B cell (primary cell): ENCODE measurements at regions not wholly inside any gene's neighbourhood (a gene's known extent, or its start where the extent isn't known, plus 50 kb on each side); places are given as distances from the start of the nearest gene placed in this dataset.

Source experiments
- ATAC-seq: fragments of 200-7000 bp; cut with Tn5 transposase; one replicate; pipeline ENCODE4 v1.10.0; 2021; ENCODE audit warnings: low read depth, mild to moderate bottlenecking, moderate number of reproducible peaks, moderate library complexity
- CTCF ChIA-PET: fragments of 350-600 bp; sonication (Branson Sonifier 250); formaldehyde crosslinking; loops from one replicate; lab custom pipeline; 2021; ENCODE audit warnings: antibody characterized with exemption, inconsistent platforms; lab: Charles Lee
- POLR2A ChIA-PET: fragments of 350-600 bp; sonication (Branson Sonifier 250); formaldehyde crosslinking; loops from one replicate; lab custom pipeline; 2021; ENCODE audit warnings: antibody characterized with exemption; lab: Charles Lee
- DNase-seq: peaks from one replicate; pipeline ENCODE4 v3.0.0; 2013
- H2AFZ ChIP-seq: 2 replicates; pipeline ENCODE4 v1.6.1; 2012; ENCODE audit warnings: mild to moderate bottlenecking, low read depth, low read length; ENCODE audit not compliant: insufficient read depth, poor library complexity, severe bottlenecking
- H3K27ac ChIP-seq, 2 donors: 1 replicate in 1 of 2; 2 replicates in 1 of 2; pipeline ENCODE4 v1.5.1; 2012 to 2013; ENCODE audit warnings: low read length in 2 of 2, mild to moderate bottlenecking in 2 of 2, moderate library complexity in 1 of 2
- H3K27me3 ChIP-seq, 4 experiments: fragments of 200-600 bp in 1 of 4; sonication (generic) in 1 of 4; replicated peaks in 1 of 4; 1 replicate in 2 of 4; 2 replicates in 2 of 4; pipeline versions ENCODE4 v1.6.1 to v1.7.0; 2013 to 2016; ENCODE audit warnings: low read length in 3 of 4, mild to moderate bottlenecking in 2 of 4, mixed read lengths in 1 of 4, moderate library complexity in 1 of 4; ENCODE audit not compliant: insufficient read depth in 4 of 4, control insufficient read depth in 3 of 4; ENCODE audit errors: control extremely low read depth in 1 of 4
- H3K36me3 ChIP-seq, 2 experiments: replicated peaks in 1 of 2; 1 replicate in 1 of 2; 2 replicates in 1 of 2; pipeline versions ENCODE4 v1.6.1 to v1.7.1; 2013; ENCODE audit warnings: low read length in 1 of 2; ENCODE audit not compliant: insufficient read depth in 2 of 2, control insufficient read depth in 1 of 2; ENCODE audit errors: control extremely low read depth in 1 of 2, extremely low read depth in 1 of 2
- H3K4me1 ChIP-seq, 2 donors: fragments of 200-600 bp in 1 of 2; sonication (generic) in 1 of 2; 1 replicate in 1 of 2; 2 replicates in 1 of 2; pipeline versions ENCODE4 v1.5.1 to v1.6.1; 2013 to 2017; ENCODE audit warnings: low read length in 2 of 2; ENCODE audit not compliant: control insufficient read depth in 2 of 2, insufficient read depth in 2 of 2
- H3K4me2 ChIP-seq: replicated peaks from 2 replicates; pipeline ENCODE3; 2012; ENCODE audit warnings: mild to moderate bottlenecking, low read depth, low read length; ENCODE audit not compliant: poor library complexity, severe bottlenecking
- H3K4me3 ChIP-seq, 5 experiments: fragments of 200-600 bp in 1 of 5; sonication (generic) in 1 of 5; 1 replicate in 3 of 5; 2 replicates in 2 of 5; pipeline versions ENCODE4 v1.5.1 to v1.7.0; 2011 to 2016; ENCODE audit warnings: low read length in 4 of 5, mild to moderate bottlenecking in 4 of 5, low read depth in 2 of 5, control low read depth in 1 of 5, moderate library complexity in 1 of 5; ENCODE audit not compliant: insufficient read depth in 1 of 5; ENCODE audit errors: control extremely low read depth in 1 of 5, extremely low read depth in 1 of 5
- H3K79me2 ChIP-seq: fragments of 200-600 bp; sonication (generic); one replicate; pipeline ENCODE4 v1.6.0; 2016; ENCODE audit warnings: low read length; ENCODE audit not compliant: control insufficient read depth, insufficient read depth
- H3K9ac ChIP-seq: fragments of 200-600 bp; sonication (generic); 2 replicates; pipeline ENCODE4 v1.6.1; 2017; ENCODE audit warnings: mild to moderate bottlenecking, low read length, moderate library complexity
- H3K9me3 ChIP-seq, 3 donors: one replicate each; pipeline versions ENCODE4 v1.6.1 to v1.7.1; 2013; ENCODE audit warnings: low read length in 2 of 3; ENCODE audit not compliant: control insufficient read depth in 2 of 3, insufficient read depth in 1 of 3; ENCODE audit errors: control extremely low read depth in 1 of 3
- H4K20me1 ChIP-seq: 2 replicates; pipeline ENCODE4 v1.6.0; 2012; ENCODE audit warnings: mild to moderate bottlenecking, low read length; ENCODE audit not compliant: insufficient read depth, control insufficient read depth, poor library complexity, severe bottlenecking
- H3K27ac Mint-ChIP-seq: one replicate; pipeline ENCODE4 v1.8.0; 2021; ENCODE audit warnings: mixed read lengths
- H3K27me3 Mint-ChIP-seq: one replicate; pipeline ENCODE4 v1.8.0; 2021; ENCODE audit warnings: mixed read lengths
- H3K4me1 Mint-ChIP-seq: one replicate; pipeline ENCODE4 v1.8.0; 2021; ENCODE audit warnings: mixed read lengths
- H3K4me3 Mint-ChIP-seq: one replicate; pipeline ENCODE4 v1.8.0; 2021; ENCODE audit warnings: mixed read lengths
- H3K9me3 Mint-ChIP-seq: one replicate; pipeline ENCODE4 v1.8.0; 2022; ENCODE audit warnings: mixed read lengths; ENCODE audit not compliant: insufficient read depth
- CTCF ChIP-seq: fragments of 200-600 bp; IDR thresholded peaks from one replicate; pipeline ENCODE4 v1.8.0; 2022; ENCODE audit warnings: antibody characterized with exemption, mild to moderate bottlenecking
- EZH2 ChIP-seq: IDR thresholded peaks from 2 replicates; pipeline ENCODE4 v1.6.1; 2012; ENCODE audit warnings: borderline replicate concordance, low read depth, mild to moderate bottlenecking, moderate library complexity, low read length; ENCODE audit not compliant: insufficient read depth, poor library complexity, severe bottlenecking
- WGBS: methylation state at CpG from one replicate; pipeline ENCODE4 v1.1.5; 2013; ENCODE audit warnings: missing lambda C conversion rate; ENCODE audit not compliant: insufficient coverage; 5-methylcytosine and 5-hydroxymethylcytosine counted together
- intact Hi-C: fragments of 100-400 bp; cut with micrococcal nuclease; formaldehyde crosslinking; loops from one replicate; pipeline ENCODE4 v1.10.0; 2022

- H2AFZ ChIP-seq, result no peak overlapping the region
- WGBS, result no CpG with 5 or more reads among the region's 1 CpG
These were observed 2023.7 kb downstream of the ARAP2 start for GRCh38 chr4:34220601-34221000.

GRCh38 chr4:34221986-34222385 is 2022.3 kb downstream of the ARAP2 start:
- TF ChIP-seq CTCF (no peak), EZH2 (no peak)
- Histone ChIP-seq H3K4me2 (no peak overlapping the region), H2AFZ (no peak overlapping the region), H3K79me2 (no peaks in the 10 kb centered on the region), H3K4me1 (no peaks in the 10 kb centered on the region), H3K36me3 (no peaks in the 10 kb centered on the region), H4K20me1 (no peaks in the 10 kb centered on the region), H3K4me3 (no peak overlapping the region), H3K9me3 (peaks cover 0 to 5% (median 0%) of the 10 kb centered on the region in 3 donors), H3K27ac (no peak overlapping the region), H3K27me3 (no peaks in the 10 kb centered on the region), H3K9ac (no peak overlapping the region)
- H3K27ac Mint-ChIP-seq, result no peak overlapping the region
- ChIA-PET POLR2A (no interaction called here), CTCF (no interaction called here)
- no peak for ATAC-seq
- no CpG with 5 or more reads among the region's 1 CpG for WGBS
- intact Hi-C loops, result no loop called here
- peaks cover 13% of the 10 kb centered on the region for H3K9me3 Mint-ChIP-seq
- H3K4me3 Mint-ChIP-seq, result no peak overlapping the region
- H3K4me1 Mint-ChIP-seq, result no peaks in the 10 kb centered on the region
- H3K27me3 Mint-ChIP-seq, result no peaks in the 10 kb centered on the region
- no peak for DNase-seq

More at GRCh38 chr4:34220601-34221000, 2023.7 kb downstream of the ARAP2 start:
- DNase-seq (no peak), ATAC-seq (no peak)
- no peak overlapping the region for H3K4me3 ChIP-seq
- no peak overlapping the region for H3K27ac ChIP-seq
- no peak overlapping the region for H3K9ac ChIP-seq
- CTCF ChIA-PET, result no interaction called here
- Mint-ChIP-seq H3K9me3 (peaks cover 13% of the 10 kb centered on the region), H3K4me3 (no peak overlapping the region), H3K4me1 (no peaks in the 10 kb centered on the region), H3K27ac (no peak overlapping the region), H3K27me3 (no peaks in the 10 kb centered on the region)
- TF ChIP-seq EZH2, result no peak
- no peak for TF ChIP-seq CTCF
- H3K4me1 ChIP-seq, result no peaks in the 10 kb centered on the region
- POLR2A ChIA-PET, result no interaction called here
- peaks cover 0 to 1% (median 0%) of the 10 kb centered on the region in 3 donors for H3K9me3 ChIP-seq
- no peaks in the 10 kb centered on the region for H4K20me1 ChIP-seq
- H3K36me3 ChIP-seq, result no peaks in the 10 kb centered on the region
- intact Hi-C loops, result no loop called here
- no peaks in the 10 kb centered on the region for H3K27me3 ChIP-seq
- no peaks in the 10 kb centered on the region for H3K79me2 ChIP-seq
- no peak overlapping the region for H3K4me2 ChIP-seq
